Psoas muscle (tissue), 7 donors: ENCODE measurements at regions not wholly inside any gene's neighbourhood (a gene's known extent, or its start where the extent isn't known, plus 50 kb on each side); places are given as distances from the start of the nearest gene placed in this dataset.

Experiments
- ATAC-seq, 4 donors: fragments of 200-7000 bp; cut with Tn5 transposase; one replicate each; pipeline ENCODE4 v1.9.1; 2020; ENCODE audit warnings: moderate library complexity in 3 of 4, mild to moderate bottlenecking in 2 of 4
- DNase-seq, 2 donors: peaks; one replicate each; pipeline ENCODE4 v3.0.0-alpha.2; 2020
- H3K27ac ChIP-seq: fragments of 200-600 bp; one replicate; pipeline ENCODE4 v1.8.0; 2022
- H3K27me3 ChIP-seq, 3 donors: fragments of 200-600 bp in 1 of 3; one replicate each; pipeline versions ENCODE4 v1.6.1 to v1.8.0; 2013 to 2022; ENCODE audit warnings: low read length in 2 of 3, mild to moderate bottlenecking in 2 of 3, moderate library complexity in 1 of 3; ENCODE audit not compliant: insufficient read depth in 3 of 3
- H3K36me3 ChIP-seq, 2 donors: fragments of 200-600 bp in 1 of 2; one replicate each; pipeline versions ENCODE4 v1.6.1 to v1.8.0; 2013 to 2022; ENCODE audit warnings: low read depth in 1 of 2, mild to moderate bottlenecking in 1 of 2, moderate library complexity in 1 of 2; ENCODE audit not compliant: insufficient read depth in 1 of 2
- H3K4me1 ChIP-seq: fragments of 200-600 bp; one replicate; pipeline ENCODE4 v1.8.0; 2022
- H3K4me3 ChIP-seq: fragments of 200-600 bp; one replicate; pipeline ENCODE4 v1.8.0; 2022; ENCODE audit warnings: mild to moderate bottlenecking
- H3K9me3 ChIP-seq: fragments of 200-600 bp; one replicate; pipeline ENCODE4 v1.8.0; 2022
- WGBS, 3 donors: extraction: QIAGEN DNeasy Blood & Tissue Kit; methylation state at CpG; one replicate each; pipeline versions ENCODE4 v1.1.6 to v1.1.7; 2013; 5-methylcytosine and 5-hydroxymethylcytosine counted together
- intact Hi-C, 2 donors: fragments of 100-400 bp; cut with DNase I; formaldehyde crosslinking; loops; one replicate each; pipeline versions ENCODE4 v1.11.0 to v1.14.2; 2022
- TF ChIP-seq, protein P1 (sequence below): fragments of 200-600 bp; IDR thresholded peaks from one replicate; pipeline ENCODE4 v1.8.0; 2022; ENCODE audit warnings: antibody characterized with exemption
- donor health status: healthy with polysubstance abuse.
- donor health status: DM: no; HTN: no; CAD: no; lungs with moderate emphysema.
- donor health status: Bipolar disorder and iron deficiency.
- donor health status: healthy.
- donor health status: DM: yes; HTN: yes; CAD: no.
- donor health status: DM: no; HTN: no; CAD: no.
- donor health status: DM: yes; HTN: yes; CAD: no.

GRCh38 chr1:232532901-232533300 is 97.0 kb downstream of the SIPA1L2 start:
- no peaks in the 10 kb centered on the region for H3K27me3 ChIP-seq
- 81 to 92% (median 88%) methylated on average over 2 of the region's 2 CpGs for WGBS, 3 donors
- H3K9me3 ChIP-seq: no peaks in the 10 kb centered on the region
- intact Hi-C loops: no loop called here
- no peak overlapping the region for H3K27ac ChIP-seq
- ATAC-seq: no peak
- H3K36me3 ChIP-seq: no peaks in the 10 kb centered on the region
- DNase-seq: no peak
- H3K4me3 ChIP-seq: no peak overlapping the region
- peaks cover 20% of the 10 kb centered on the region for H3K4me1 ChIP-seq
- TF ChIP-seq, protein P1, sequence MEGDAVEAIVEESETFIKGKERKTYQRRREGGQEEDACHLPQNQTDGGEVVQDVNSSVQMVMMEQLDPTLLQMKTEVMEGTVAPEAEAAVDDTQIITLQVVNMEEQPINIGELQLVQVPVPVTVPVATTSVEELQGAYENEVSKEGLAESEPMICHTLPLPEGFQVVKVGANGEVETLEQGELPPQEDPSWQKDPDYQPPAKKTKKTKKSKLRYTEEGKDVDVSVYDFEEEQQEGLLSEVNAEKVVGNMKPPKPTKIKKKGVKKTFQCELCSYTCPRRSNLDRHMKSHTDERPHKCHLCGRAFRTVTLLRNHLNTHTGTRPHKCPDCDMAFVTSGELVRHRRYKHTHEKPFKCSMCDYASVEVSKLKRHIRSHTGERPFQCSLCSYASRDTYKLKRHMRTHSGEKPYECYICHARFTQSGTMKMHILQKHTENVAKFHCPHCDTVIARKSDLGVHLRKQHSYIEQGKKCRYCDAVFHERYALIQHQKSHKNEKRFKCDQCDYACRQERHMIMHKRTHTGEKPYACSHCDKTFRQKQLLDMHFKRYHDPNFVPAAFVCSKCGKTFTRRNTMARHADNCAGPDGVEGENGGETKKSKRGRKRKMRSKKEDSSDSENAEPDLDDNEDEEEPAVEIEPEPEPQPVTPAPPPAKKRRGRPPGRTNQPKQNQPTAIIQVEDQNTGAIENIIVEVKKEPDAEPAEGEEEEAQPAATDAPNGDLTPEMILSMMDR: no peak

GRCh38 chr1:232531291-232531690 is 98.6 kb downstream of the SIPA1L2 start:
- DNase-seq (no peak), ATAC-seq (no peak)
- H3K4me3 ChIP-seq: no peak overlapping the region
- H3K36me3 ChIP-seq: no peaks in the 10 kb centered on the region
- H3K27me3 ChIP-seq: no peaks in the 10 kb centered on the region
- peaks cover 19% of the 10 kb centered on the region for H3K4me1 ChIP-seq
- intact Hi-C loops: no loop called here
- WGBS, 3 donors: 97 to 98% (median 97%) methylated on average over 3 of the region's 3 CpGs
- H3K9me3 ChIP-seq: no peaks in the 10 kb centered on the region
- H3K27ac ChIP-seq: no peak overlapping the region
- TF ChIP-seq, protein P1: no peak

DNA sequence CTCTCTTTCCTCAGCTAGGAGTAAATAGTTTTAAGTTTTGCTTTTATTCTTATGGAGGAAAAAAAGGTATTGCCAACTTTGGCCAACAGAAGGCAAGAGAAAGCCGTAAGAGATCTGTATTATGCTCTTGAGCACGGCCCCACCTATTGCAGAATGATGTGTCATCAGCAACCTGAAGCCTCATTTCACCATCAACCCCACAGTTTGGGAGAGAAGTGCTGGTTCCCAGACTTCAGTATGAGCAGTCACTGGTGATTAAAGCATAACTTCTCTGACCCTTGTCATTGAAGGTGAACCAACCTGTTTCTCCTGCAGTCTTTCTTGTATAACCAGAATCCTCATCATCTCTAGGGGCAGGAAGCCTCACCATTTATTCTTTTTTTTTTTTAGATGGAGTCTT is 100.2 kb downstream of the SIPA1L2 start:
- TF ChIP-seq, protein P1: no peak
- DNase-seq (no peak), ATAC-seq (no peak)
- 95 to 100% (median 98%) methylated on average over 2 of the region's 2 CpGs for WGBS, 3 donors
- intact Hi-C loops: no loop called here
- Histone ChIP-seq H3K4me3 (no peak overlapping the region), H3K9me3 (no peaks in the 10 kb centered on the region), H3K27me3 (no peaks in the 10 kb centered on the region), H3K36me3 (no peaks in the 10 kb centered on the region), H3K4me1 (peaks cover 13% of the 10 kb centered on the region), H3K27ac (no peak overlapping the region)

- no peaks in the 10 kb centered on the region for H3K27me3 ChIP-seq
- TF ChIP-seq, protein P1: no peak
- H3K36me3 ChIP-seq: no peaks in the 10 kb centered on the region
- ATAC-seq (no peak), DNase-seq (no peak)
- no peaks in the 10 kb centered on the region for H3K9me3 ChIP-seq
- no peak overlapping the region for H3K27ac ChIP-seq
- WGBS, 3 donors: 84 to 93% (median 92%) methylated on average over 2 of the region's 2 CpGs
- H3K4me1 ChIP-seq: peaks cover 12% of the 10 kb centered on the region
- intact Hi-C loops: no loop called here
- no peak overlapping the region for H3K4me3 ChIP-seq
These were observed 101.4 kb downstream of the SIPA1L2 start for GRCh38 chr1:232528472-232529089.

GRCh38 chr1:232524056-232524455 is 105.9 kb downstream of the SIPA1L2 start:
- ATAC-seq: no peak
- Histone ChIP-seq H3K4me3 (no peak overlapping the region), H3K9me3 (no peaks in the 10 kb centered on the region), H3K27me3 (no peaks in the 10 kb centered on the region), H3K27ac (no peak overlapping the region), H3K36me3 (no peaks in the 10 kb centered on the region), H3K4me1 (peaks cover 2% of the 10 kb centered on the region)
- DNase-seq: no peak
- TF ChIP-seq, protein P1: no peak
- intact Hi-C loops: no loop called here
- 74 to 81% (median 75%) methylated on average over 2 of the region's 2 CpGs for WGBS, 3 donors
